ENCODE measurements at regions not wholly inside any gene's neighbourhood (a gene's known extent, or its start where the extent isn't known, plus 50 kb on each side); places are given as distances from the start of the nearest gene placed in this dataset.

- no peaks in the 10 kb centered on the region for H3K9me3 ChIP-seq
- no peak overlapping the region for H3K4me3 ChIP-seq
- 73 to 88% methylated on average over 4 of the region's 4 CpGs for WGBS, 2 donors
- H3K27me3 ChIP-seq = no peaks in the 10 kb centered on the region
- H3K36me3 ChIP-seq = no peaks in the 10 kb centered on the region
- H3K27ac ChIP-seq = no peak overlapping the region
- TF ChIP-seq POLR2A (IDR thresholded peaks at IDR 0.05) (no peak), CTCF (IDR thresholded peaks at IDR 0.05) (no peak), EP300 (IDR thresholded peaks at IDR 0.05) (no peak), POLR2AphosphoS5 (IDR thresholded peaks at IDR 0.05) (no peak)
- no peaks in the 10 kb centered on the region for H3K4me1 ChIP-seq
- intact Hi-C loops (cut with DNase I) = no loop called here
- DNase-seq = no peak
Measured at GRCh38 chr2:144583741-144584453, 64.0 kb upstream of the ZEB2 start.

GRCh38 chr2:144583381-144583729, 63.4 kb upstream of the ZEB2 start:
- Histone ChIP-seq H3K4me3 (no peak overlapping the region), H3K4me1 (no peaks in the 10 kb centered on the region), H3K9me3 (no peaks in the 10 kb centered on the region), H3K36me3 (no peaks in the 10 kb centered on the region), H3K27ac (no peak overlapping the region), H3K27me3 (no peaks in the 10 kb centered on the region)
- no peak for DNase-seq
- intact Hi-C loops (cut with DNase I) = no loop called here
- no peak for TF ChIP-seq EP300 (IDR thresholded peaks at IDR 0.05)
- TF ChIP-seq POLR2A (IDR thresholded peaks at IDR 0.05) = no peak
- TF ChIP-seq CTCF (IDR thresholded peaks at IDR 0.05) = no peak
- no peak for TF ChIP-seq POLR2AphosphoS5 (IDR thresholded peaks at IDR 0.05)
- 70 to 82% methylated on average over 6 of the region's 6 CpGs for WGBS, 2 donors

- Histone ChIP-seq H3K4me3 (no peak overlapping the region), H3K27me3 (no peaks in the 10 kb centered on the region), H3K27ac (no peak overlapping the region), H3K36me3 (no peaks in the 10 kb centered on the region), H3K9me3 (no peaks in the 10 kb centered on the region), H3K4me1 (no peaks in the 10 kb centered on the region)
- DNase-seq = no peak
- 54 to 58% methylated on average over 12 of the region's 12 CpGs for WGBS, 2 donors
- intact Hi-C loops (cut with DNase I) = no loop called here
- no peak for TF ChIP-seq POLR2A (IDR thresholded peaks at IDR 0.05)
- no peak for TF ChIP-seq EP300 (IDR thresholded peaks at IDR 0.05)
- TF ChIP-seq POLR2AphosphoS5 (IDR thresholded peaks at IDR 0.05) = no peak
- TF ChIP-seq CTCF (IDR thresholded peaks at IDR 0.05) = no peak
Measured at GRCh38 chr2:144582651-144583380, 62.9 kb upstream of the ZEB2 start.

- no peak overlapping the region for H3K4me3 ChIP-seq
- no peak for DNase-seq
- no peaks in the 10 kb centered on the region for H3K4me1 ChIP-seq
- H3K27me3 ChIP-seq = no peaks in the 10 kb centered on the region
- TF ChIP-seq POLR2A (IDR thresholded peaks at IDR 0.05) (no peak), CTCF (IDR thresholded peaks at IDR 0.05) (no peak), POLR2AphosphoS5 (IDR thresholded peaks at IDR 0.05) (no peak), EP300 (IDR thresholded peaks at IDR 0.05) (no peak)
- intact Hi-C loops (cut with DNase I) = no loop called here
- no peaks in the 10 kb centered on the region for H3K9me3 ChIP-seq
- no peak overlapping the region for H3K27ac ChIP-seq
- no peaks in the 10 kb centered on the region for H3K36me3 ChIP-seq
- 57 to 59% methylated on average over 4 of the region's 4 CpGs for WGBS, 2 donors
Measured at GRCh38 chr2:144580521-144581161, 60.7 kb upstream of the ZEB2 start.

Measured in sigmoid colon (tissue), 6 donors.